ENCODE measurements at regions not wholly inside any gene's neighbourhood (a gene's known extent, or its start where the extent isn't known, plus 50 kb on each side); places are given as distances from the start of the nearest gene placed in this dataset.
A peak's percentile ranks its signal among the peaks of the same experiment; 100 is the strongest.

GRCh38 chr16:86357303-86357702, 153.0 kb upstream of the FOXF1 start:
- Mint-ChIP-seq H3K4me1 (peaks cover 14% of the 10 kb centered on the region), H3K36me3 (no peaks in the 10 kb centered on the region), H3K27me3 (ENCODE audit: low read depth) (peaks cover 25% of the 10 kb centered on the region), H3K4me3 (no peak overlapping the region), H3K27ac (no peak overlapping the region), H3K9me3 (peaks cover 9% of the 10 kb centered on the region)
- TF ChIP-seq, protein P1, sequence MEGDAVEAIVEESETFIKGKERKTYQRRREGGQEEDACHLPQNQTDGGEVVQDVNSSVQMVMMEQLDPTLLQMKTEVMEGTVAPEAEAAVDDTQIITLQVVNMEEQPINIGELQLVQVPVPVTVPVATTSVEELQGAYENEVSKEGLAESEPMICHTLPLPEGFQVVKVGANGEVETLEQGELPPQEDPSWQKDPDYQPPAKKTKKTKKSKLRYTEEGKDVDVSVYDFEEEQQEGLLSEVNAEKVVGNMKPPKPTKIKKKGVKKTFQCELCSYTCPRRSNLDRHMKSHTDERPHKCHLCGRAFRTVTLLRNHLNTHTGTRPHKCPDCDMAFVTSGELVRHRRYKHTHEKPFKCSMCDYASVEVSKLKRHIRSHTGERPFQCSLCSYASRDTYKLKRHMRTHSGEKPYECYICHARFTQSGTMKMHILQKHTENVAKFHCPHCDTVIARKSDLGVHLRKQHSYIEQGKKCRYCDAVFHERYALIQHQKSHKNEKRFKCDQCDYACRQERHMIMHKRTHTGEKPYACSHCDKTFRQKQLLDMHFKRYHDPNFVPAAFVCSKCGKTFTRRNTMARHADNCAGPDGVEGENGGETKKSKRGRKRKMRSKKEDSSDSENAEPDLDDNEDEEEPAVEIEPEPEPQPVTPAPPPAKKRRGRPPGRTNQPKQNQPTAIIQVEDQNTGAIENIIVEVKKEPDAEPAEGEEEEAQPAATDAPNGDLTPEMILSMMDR (IDR thresholded peaks at IDR 0.05; ENCODE audit: unreplicated experiment) = no peak
- no peak for DNase-seq (ENCODE audit: low spot score in 2 of 2, unreplicated experiment in 2 of 2)

DNA sequence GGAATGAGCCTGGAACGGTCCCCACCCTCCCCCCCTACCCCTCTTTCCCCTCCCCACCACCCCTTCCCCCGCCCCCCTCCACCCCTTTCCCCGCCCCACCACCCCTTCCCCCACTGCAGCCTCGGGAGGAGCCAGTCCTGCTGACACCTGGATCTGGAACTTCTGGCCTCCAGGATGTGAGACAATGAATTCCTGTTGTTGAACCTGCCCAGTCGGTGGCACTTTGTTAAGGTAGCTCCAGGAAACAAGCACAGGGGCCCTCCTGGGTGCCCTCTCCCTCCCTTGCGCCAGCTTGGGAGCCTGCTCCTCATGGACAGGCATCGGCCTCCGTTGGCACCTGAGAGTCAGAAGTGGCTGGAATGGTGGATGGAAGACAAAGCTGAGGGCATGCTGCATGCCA, 152.4 kb upstream of the FOXF1 start:
- Mint-ChIP-seq H3K36me3 (no peaks in the 10 kb centered on the region), H3K4me1 (peaks cover 20% of the 10 kb centered on the region), H3K4me3 (no peak overlapping the region), H3K27me3 (ENCODE audit: low read depth) (peaks cover 22% of the 10 kb centered on the region), H3K9me3 (peaks cover 9% of the 10 kb centered on the region), H3K27ac (no peak overlapping the region)
- no peak for DNase-seq (ENCODE audit: low spot score in 2 of 2, unreplicated experiment in 2 of 2)
- TF ChIP-seq, protein P1 (IDR thresholded peaks at IDR 0.05; ENCODE audit: unreplicated experiment) = no peak

DNA sequence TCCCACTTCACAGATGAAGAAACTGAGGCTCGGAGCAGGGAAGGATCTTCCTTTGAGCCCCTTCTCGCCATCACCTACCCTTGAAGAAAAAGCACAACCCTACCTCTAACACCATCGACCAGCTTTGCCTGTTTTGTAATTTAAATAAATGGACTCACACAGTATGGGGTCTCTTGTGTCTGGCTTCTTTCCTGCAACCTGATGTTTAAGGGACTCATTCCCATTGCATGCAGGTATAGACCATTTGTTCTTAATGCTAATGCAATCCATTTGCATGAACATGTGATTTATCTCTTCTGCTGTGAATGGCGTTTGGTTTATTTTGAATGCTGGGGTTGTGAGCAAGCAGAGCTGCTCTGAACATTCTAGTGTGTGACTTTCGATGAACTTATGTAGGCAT, 150.8 kb upstream of the FOXF1 start:
- Mint-ChIP-seq H3K36me3 (no peaks in the 10 kb centered on the region), H3K4me3 (no peak overlapping the region), H3K27ac (no peak overlapping the region), H3K27me3 (ENCODE audit: low read depth) (peaks cover 22% of the 10 kb centered on the region), H3K4me1 (peaks cover 31% of the 10 kb centered on the region), H3K9me3 (peaks cover 9% of the 10 kb centered on the region)
- no peak for DNase-seq (ENCODE audit: low spot score in 2 of 2, unreplicated experiment in 2 of 2)
- TF ChIP-seq, protein P1 (IDR thresholded peaks at IDR 0.05; ENCODE audit: unreplicated experiment) = no peak

DNA sequence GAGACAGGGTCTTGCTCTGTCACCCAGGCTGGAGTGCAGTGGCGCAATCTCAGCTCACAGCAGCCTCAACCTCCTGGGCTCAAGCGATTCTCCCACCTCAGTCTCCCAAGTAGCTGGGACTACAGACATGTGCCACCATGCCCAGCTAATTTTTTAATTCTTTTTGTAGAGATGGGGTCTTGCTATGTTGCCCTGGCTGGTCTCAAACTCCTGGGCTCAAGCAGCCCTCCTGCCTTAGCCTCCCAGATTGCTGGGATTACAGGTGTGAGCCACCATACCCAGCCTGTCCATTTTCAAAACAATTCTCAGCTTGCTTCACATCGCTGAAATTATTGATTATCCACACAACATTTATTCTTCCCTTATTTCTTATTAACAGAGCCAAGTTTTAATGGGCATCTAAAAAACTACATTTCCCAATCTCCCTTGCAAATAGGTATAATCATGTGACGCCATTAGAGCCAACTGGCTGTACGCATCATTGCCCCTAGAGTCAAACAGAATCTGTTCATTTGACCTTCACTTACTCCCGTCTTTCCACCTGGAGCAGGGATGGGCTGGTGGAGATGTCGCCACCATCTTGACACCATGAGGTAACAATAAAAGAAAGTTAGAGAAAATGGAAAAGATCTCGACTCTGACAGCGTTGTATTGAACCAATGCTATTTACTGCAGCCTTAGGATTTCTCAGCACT, 148.0 kb upstream of the FOXF1 start:
- H3K27ac Mint-ChIP-seq = no peak overlapping the region
- TF ChIP-seq, protein P1 (IDR thresholded peaks at IDR 0.05; ENCODE audit: unreplicated experiment) = no peak
- no peaks in the 10 kb centered on the region for H3K36me3 Mint-ChIP-seq
- H3K9me3 Mint-ChIP-seq = no peaks in the 10 kb centered on the region
- H3K4me3 Mint-ChIP-seq = no peak overlapping the region
- peaks cover 30% of the 10 kb centered on the region for H3K4me1 Mint-ChIP-seq
- H3K27me3 Mint-ChIP-seq (ENCODE audit: low read depth) = peaks cover 22% of the 10 kb centered on the region
- DNase-seq (ENCODE audit: low spot score in 2 of 2, unreplicated experiment in 2 of 2) = no peak

DNA sequence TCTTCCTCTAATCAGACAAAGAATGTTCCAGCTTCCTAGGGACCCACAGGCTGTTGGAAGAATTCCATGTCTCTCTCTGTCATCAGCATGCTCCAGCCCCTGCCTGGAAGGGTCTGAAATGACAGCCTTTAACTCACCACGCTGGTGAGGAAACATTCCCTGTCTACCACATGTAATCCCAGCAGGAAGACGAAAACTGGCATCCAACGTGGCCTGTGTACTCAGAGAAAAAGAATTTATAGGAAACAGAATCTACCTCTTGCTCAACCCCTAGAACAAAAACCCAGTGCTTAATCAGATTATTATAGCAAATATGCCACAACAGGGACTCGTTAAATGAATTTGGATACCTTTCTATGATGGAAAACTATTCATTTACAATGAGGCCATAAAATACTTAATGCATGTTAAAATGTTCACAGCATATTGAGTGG, 147.3 kb upstream of the FOXF1 start:
- DNase-seq (ENCODE audit: low spot score in 2 of 2, unreplicated experiment in 2 of 2) = no peak
- no peaks in the 10 kb centered on the region for H3K9me3 Mint-ChIP-seq
- H3K27ac Mint-ChIP-seq = peak overlapping the region; percentile 45
- H3K4me3 Mint-ChIP-seq = no peak overlapping the region
- peaks cover 26% of the 10 kb centered on the region for H3K27me3 Mint-ChIP-seq (ENCODE audit: low read depth)
- peaks cover 35% of the 10 kb centered on the region for H3K4me1 Mint-ChIP-seq
- no peaks in the 10 kb centered on the region for H3K36me3 Mint-ChIP-seq
- TF ChIP-seq, protein P1 (IDR thresholded peaks at IDR 0.05; ENCODE audit: unreplicated experiment) = no peak

Data from mesothelial cell of epicardium (in vitro differentiated cells).